ENCODE measurements at regions not wholly inside any gene's neighbourhood (a gene's known extent, or its start where the extent isn't known, plus 50 kb on each side); places are given as distances from the start of the nearest gene placed in this dataset.
A peak's percentile ranks its signal among the peaks of the same experiment; 100 is the strongest.
"Not testable (repeated sequence)": the region's sequence is repeated elsewhere in the genome, so short reads cannot be mapped to it uniquely, and the experiment has no call there.

DNA sequence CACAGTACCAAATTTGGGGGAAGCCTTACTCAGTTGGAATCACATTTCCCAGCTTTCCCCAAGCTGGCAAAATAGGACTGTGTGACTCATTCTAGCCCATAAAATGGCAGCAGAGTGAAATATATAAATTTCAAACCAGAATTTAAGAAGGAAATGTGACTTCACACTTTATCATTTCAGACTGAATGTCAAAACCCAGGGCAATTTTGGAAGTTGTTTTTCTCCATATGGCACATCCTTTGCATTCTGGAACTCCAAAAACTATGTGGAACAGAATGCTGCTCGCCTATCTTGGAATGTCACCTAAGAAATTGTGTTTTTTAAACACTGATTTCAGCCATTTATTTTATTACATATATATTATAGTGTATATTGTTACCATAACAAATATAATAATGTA lies 424.7 kb upstream of the ST8SIA4 start:
- H4K91ac ChIP-seq (ENCODE audit: low read length): no peak overlapping the region
- H3K79me1 ChIP-seq (replicated peaks; ENCODE audit: low read length, poor library complexity, severe bottlenecking): no peaks in the 10 kb centered on the region
- H3K27ac ChIP-seq (ENCODE audit: low read length, poor library complexity, severe bottlenecking): no peak overlapping the region
- no CpG with 5 or more reads among the region's 1 CpG for WGBS
- no peak overlapping the region for H2BK12ac ChIP-seq (ENCODE audit: low read length in 2 of 2)
- H2BK120ac ChIP-seq (ENCODE audit: low read depth, low read length): no peak overlapping the region
- no peaks in the 10 kb centered on the region for H3K27me3 ChIP-seq (ENCODE audit: control insufficient read depth in 1 of 2, insufficient read depth in 1 of 2, low read length in 2 of 2)
- H2BK5ac ChIP-seq (ENCODE audit: low read depth, low read length, poor library complexity, severe bottlenecking): no peak overlapping the region
- no peak overlapping the region for H2AK5ac ChIP-seq (ENCODE audit: low read length, severe bottlenecking)
- no peak overlapping the region for H3K4me3 ChIP-seq (ENCODE audit: insufficient read depth in 1 of 2, low read depth in 1 of 2, low read length in 2 of 2)
- no peaks in the 10 kb centered on the region for H3K9me3 ChIP-seq (ENCODE audit: control insufficient read depth, low read length)
- H3K18ac ChIP-seq (ENCODE audit: low read depth in 1 of 2, low read length in 2 of 2): no peak overlapping the region
- H3K4me1 ChIP-seq (ENCODE audit: control insufficient read depth, insufficient read depth, low read depth, low read length): no peaks in the 10 kb centered on the region
- no peak overlapping the region for H3K23ac ChIP-seq (ENCODE audit: low read length in 2 of 2)
- H4K8ac ChIP-seq (ENCODE audit: low read length): no peak overlapping the region
- H3K36me3 ChIP-seq (ENCODE audit: control insufficient read depth in 1 of 2, insufficient read depth in 2 of 2, low read depth in 1 of 2, low read length in 2 of 2): no peaks in the 10 kb centered on the region
- H3K9ac ChIP-seq (ENCODE audit: low read length): no peak overlapping the region
- no peak overlapping the region for H3K4me2 ChIP-seq (ENCODE audit: low read length, poor library complexity, severe bottlenecking)
- DNase-seq: no peak
- H3K14ac ChIP-seq (ENCODE audit: low read length in 2 of 2): no peak overlapping the region
- no peak overlapping the region for H2AFZ ChIP-seq (ENCODE audit: low read depth, low read length)
- no peak overlapping the region for H2BK15ac ChIP-seq (ENCODE audit: low read depth, poor library complexity, severe bottlenecking)
- no peak overlapping the region for H3K4ac ChIP-seq (ENCODE audit: low read depth in 1 of 2, low read length in 2 of 2)

DNA sequence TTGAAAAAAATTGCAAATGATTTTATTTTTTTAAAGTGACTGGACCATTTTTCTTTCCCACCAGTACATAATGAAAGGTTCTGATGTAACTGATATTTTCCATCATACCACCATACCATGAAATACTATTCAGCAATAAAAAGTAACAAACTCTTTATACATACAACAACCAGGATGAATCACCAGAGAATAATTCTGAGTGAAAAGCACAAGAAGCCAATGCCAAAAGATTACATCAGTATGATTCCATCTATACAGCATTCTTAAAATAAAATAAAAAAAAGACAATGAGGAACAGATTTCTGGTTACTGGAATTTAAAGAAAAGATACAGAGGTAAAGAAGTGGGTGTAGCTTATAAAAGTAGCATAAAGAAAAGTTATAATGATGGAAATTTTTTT lies 423.7 kb upstream of the ST8SIA4 start:
- Histone ChIP-seq H3K9me3 (ENCODE audit: control insufficient read depth, low read length) (no peaks in the 10 kb centered on the region), H3K4me2 (ENCODE audit: low read length, poor library complexity, severe bottlenecking) (no peak overlapping the region), H2AK5ac (ENCODE audit: low read length, severe bottlenecking) (no peak overlapping the region), H2AFZ (ENCODE audit: low read depth, low read length) (no peak overlapping the region), H2BK15ac (ENCODE audit: low read depth, poor library complexity, severe bottlenecking) (no peak overlapping the region), H2BK12ac (ENCODE audit: low read length in 2 of 2) (no peak overlapping the region), H3K4me3 (ENCODE audit: insufficient read depth in 1 of 2, low read depth in 1 of 2, low read length in 2 of 2) (no peak overlapping the region), H3K27ac (ENCODE audit: low read length, poor library complexity, severe bottlenecking) (no peak overlapping the region), H3K23ac (ENCODE audit: low read length in 2 of 2) (no peak overlapping the region), H3K18ac (ENCODE audit: low read depth in 1 of 2, low read length in 2 of 2) (no peak overlapping the region), H3K14ac (ENCODE audit: low read length in 2 of 2) (no peak overlapping the region), H4K91ac (ENCODE audit: low read length) (no peak overlapping the region), H3K79me1 (replicated peaks; ENCODE audit: low read length, poor library complexity, severe bottlenecking) (no peaks in the 10 kb centered on the region), H4K8ac (ENCODE audit: low read length) (no peak overlapping the region), H3K4me1 (ENCODE audit: control insufficient read depth, insufficient read depth, low read depth, low read length) (no peaks in the 10 kb centered on the region), H2BK5ac (ENCODE audit: low read depth, low read length, poor library complexity, severe bottlenecking) (no peak overlapping the region), H2BK120ac (ENCODE audit: low read depth, low read length) (no peak overlapping the region), H3K9ac (ENCODE audit: low read length) (no peak overlapping the region), H3K4ac (ENCODE audit: low read depth in 1 of 2, low read length in 2 of 2) (no peak overlapping the region), H3K36me3 (ENCODE audit: control insufficient read depth in 1 of 2, insufficient read depth in 2 of 2, low read depth in 1 of 2, low read length in 2 of 2) (no peaks in the 10 kb centered on the region), H3K27me3 (ENCODE audit: control insufficient read depth in 1 of 2, insufficient read depth in 1 of 2, low read length in 2 of 2) (no peaks in the 10 kb centered on the region)
- DNase-seq: no peak

DNA sequence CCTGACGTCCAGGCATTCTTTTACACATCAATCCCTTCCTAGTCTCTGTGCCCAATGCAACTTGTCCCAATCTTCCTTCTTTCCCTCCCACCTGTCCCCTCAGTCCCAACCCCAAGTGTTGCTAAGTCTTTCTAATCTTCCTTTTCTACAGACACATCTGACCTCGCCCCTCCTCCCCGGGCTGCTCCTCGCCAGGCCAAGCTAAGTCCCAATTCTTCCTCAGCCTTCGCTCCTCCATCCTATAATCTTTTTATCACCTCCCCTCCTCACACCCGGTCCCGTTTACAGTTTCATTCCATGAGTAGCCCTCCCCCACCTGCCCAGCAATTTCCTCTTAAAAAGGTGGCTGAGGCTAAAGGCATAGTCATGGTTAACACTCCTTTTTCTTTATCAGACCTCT lies 413.3 kb upstream of the ST8SIA4 start:
- H3K18ac ChIP-seq (ENCODE audit: low read depth in 1 of 2, low read length in 2 of 2); H2BK15ac ChIP-seq (ENCODE audit: low read depth, poor library complexity, severe bottlenecking): not testable (repeated sequence)
- 42% methylated on average over 7 of the region's 7 CpGs for WGBS

DNA sequence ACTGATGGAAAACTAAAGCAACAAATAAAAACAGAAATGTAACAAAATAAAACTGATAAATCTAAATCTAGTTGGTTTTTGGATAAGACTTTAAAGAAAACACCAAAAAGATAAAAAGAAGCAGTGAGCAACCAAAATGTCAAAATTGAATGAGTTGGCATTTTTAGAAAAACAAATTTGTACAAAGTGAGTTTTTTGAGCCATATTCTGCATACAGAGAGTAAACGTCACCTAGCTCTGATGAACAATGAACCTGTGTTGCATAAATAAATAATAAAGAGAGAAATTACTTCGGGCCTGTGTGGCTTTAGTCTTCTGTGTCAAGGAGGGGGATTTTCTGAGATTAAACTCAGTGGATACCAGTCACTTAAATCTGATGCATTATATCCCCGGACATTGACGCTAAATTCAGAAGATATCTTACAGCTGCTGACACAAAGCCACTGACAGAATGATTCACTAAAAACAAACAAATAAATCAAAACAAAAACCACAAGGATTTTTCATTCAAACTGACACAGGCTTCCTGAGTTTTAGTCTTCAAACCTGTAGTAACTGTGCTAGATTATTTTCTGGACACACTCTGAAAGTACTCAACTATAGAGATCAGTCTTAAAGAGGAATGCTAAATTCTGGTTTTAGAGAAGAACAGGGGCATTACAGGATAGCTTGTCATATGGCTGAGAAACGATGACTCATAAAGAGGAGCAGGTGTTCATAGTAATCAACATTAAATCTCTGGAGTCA lies 403.5 kb upstream of the ST8SIA4 start:
- no peak overlapping the region for H4K91ac ChIP-seq (ENCODE audit: low read length)
- H3K79me1 ChIP-seq (replicated peaks; ENCODE audit: low read length, poor library complexity, severe bottlenecking): no peaks in the 10 kb centered on the region
- no peak overlapping the region for H3K14ac ChIP-seq (ENCODE audit: low read length in 2 of 2)
- no peaks in the 10 kb centered on the region for H3K27me3 ChIP-seq (ENCODE audit: control insufficient read depth in 1 of 2, insufficient read depth in 1 of 2, low read length in 2 of 2)
- no peaks in the 10 kb centered on the region for H3K4me1 ChIP-seq (ENCODE audit: control insufficient read depth, insufficient read depth, low read depth, low read length)
- no peak overlapping the region for H3K4me3 ChIP-seq (ENCODE audit: insufficient read depth in 1 of 2, low read depth in 1 of 2, low read length in 2 of 2)
- H3K4me2 ChIP-seq (ENCODE audit: low read length, poor library complexity, severe bottlenecking): no peak overlapping the region
- H3K36me3 ChIP-seq (ENCODE audit: control insufficient read depth in 1 of 2, insufficient read depth in 2 of 2, low read depth in 1 of 2, low read length in 2 of 2): no peaks in the 10 kb centered on the region
- no peak overlapping the region for H2BK5ac ChIP-seq (ENCODE audit: low read depth, low read length, poor library complexity, severe bottlenecking)
- no peak overlapping the region for H2AK5ac ChIP-seq (ENCODE audit: low read length, severe bottlenecking)
- no peak overlapping the region for H2BK120ac ChIP-seq (ENCODE audit: low read depth, low read length)
- no peak overlapping the region for H3K27ac ChIP-seq (ENCODE audit: low read length, poor library complexity, severe bottlenecking)
- no peak overlapping the region for H3K4ac ChIP-seq (ENCODE audit: low read depth in 1 of 2, low read length in 2 of 2)
- DNase-seq: peak; percentile 45
- WGBS: 51% methylated on average over 4 of the region's 5 CpGs
- H2AFZ ChIP-seq (ENCODE audit: low read depth, low read length): no peak overlapping the region
- H3K9ac ChIP-seq (ENCODE audit: low read length): no peak overlapping the region
- H4K8ac ChIP-seq (ENCODE audit: low read length): no peak overlapping the region
- H3K9me3 ChIP-seq (ENCODE audit: control insufficient read depth, low read length): no peaks in the 10 kb centered on the region
- no peak overlapping the region for H3K23ac ChIP-seq (ENCODE audit: low read length in 2 of 2)
- no peak overlapping the region for H3K18ac ChIP-seq (ENCODE audit: low read depth in 1 of 2, low read length in 2 of 2)
- H2BK12ac ChIP-seq (ENCODE audit: low read length in 2 of 2): no peak overlapping the region
- H2BK15ac ChIP-seq (ENCODE audit: low read depth, poor library complexity, severe bottlenecking): no peak overlapping the region

More for the DNA sequence above, 413.3 kb upstream of the ST8SIA4 start:
- H3K23ac ChIP-seq (ENCODE audit: low read length in 2 of 2); H3K27me3 ChIP-seq (ENCODE audit: control insufficient read depth in 1 of 2, insufficient read depth in 1 of 2, low read length in 2 of 2); H4K8ac ChIP-seq (ENCODE audit: low read length); H2BK12ac ChIP-seq (ENCODE audit: low read length in 2 of 2); H3K36me3 ChIP-seq (ENCODE audit: control insufficient read depth in 1 of 2, insufficient read depth in 2 of 2, low read depth in 1 of 2, low read length in 2 of 2); H2BK120ac ChIP-seq (ENCODE audit: low read depth, low read length); H3K79me1 ChIP-seq (replicated peaks; ENCODE audit: low read length, poor library complexity, severe bottlenecking); H3K4me2 ChIP-seq (ENCODE audit: low read length, poor library complexity, severe bottlenecking); H4K91ac ChIP-seq (ENCODE audit: low read length); H3K4me3 ChIP-seq (ENCODE audit: insufficient read depth in 1 of 2, low read depth in 1 of 2, low read length in 2 of 2); H2AK5ac ChIP-seq (ENCODE audit: low read length, severe bottlenecking); DNase-seq; H2BK5ac ChIP-seq (ENCODE audit: low read depth, low read length, poor library complexity, severe bottlenecking); H3K9me3 ChIP-seq (ENCODE audit: control insufficient read depth, low read length); H2AFZ ChIP-seq (ENCODE audit: low read depth, low read length); H3K4ac ChIP-seq (ENCODE audit: low read depth in 1 of 2, low read length in 2 of 2); H3K27ac ChIP-seq (ENCODE audit: low read length, poor library complexity, severe bottlenecking); H3K9ac ChIP-seq (ENCODE audit: low read length); H3K4me1 ChIP-seq (ENCODE audit: control insufficient read depth, insufficient read depth, low read depth, low read length); H3K14ac ChIP-seq (ENCODE audit: low read length in 2 of 2): not testable (repeated sequence)

All from mesenchymal stem cell (in vitro differentiated cells and primary cell).